ENCODE measurements at regions not wholly inside any gene's neighbourhood (a gene's known extent, or its start where the extent isn't known, plus 50 kb on each side); places are given as distances from the start of the nearest gene placed in this dataset.

DNA sequence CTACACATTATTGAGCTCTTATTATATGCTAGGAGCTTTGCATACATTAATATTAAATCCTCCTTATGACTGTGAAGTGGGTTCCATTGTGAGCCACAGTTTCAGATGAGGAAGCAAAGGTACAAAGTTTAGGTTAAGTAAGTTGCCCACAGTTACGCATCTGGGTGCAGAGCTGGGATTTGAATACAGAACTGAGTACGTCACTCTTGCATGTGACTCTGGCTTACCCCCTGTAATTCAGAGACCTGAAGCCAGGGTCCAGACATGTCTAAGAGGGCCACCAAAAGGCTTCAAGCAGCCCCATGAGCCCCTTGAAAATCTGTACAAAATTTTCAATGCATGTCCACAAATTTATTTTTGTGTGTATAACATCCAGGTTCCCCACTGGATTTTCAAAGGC, 71.8 kb downstream of the KLF15 start:
- TF ChIP-seq, protein P1, sequence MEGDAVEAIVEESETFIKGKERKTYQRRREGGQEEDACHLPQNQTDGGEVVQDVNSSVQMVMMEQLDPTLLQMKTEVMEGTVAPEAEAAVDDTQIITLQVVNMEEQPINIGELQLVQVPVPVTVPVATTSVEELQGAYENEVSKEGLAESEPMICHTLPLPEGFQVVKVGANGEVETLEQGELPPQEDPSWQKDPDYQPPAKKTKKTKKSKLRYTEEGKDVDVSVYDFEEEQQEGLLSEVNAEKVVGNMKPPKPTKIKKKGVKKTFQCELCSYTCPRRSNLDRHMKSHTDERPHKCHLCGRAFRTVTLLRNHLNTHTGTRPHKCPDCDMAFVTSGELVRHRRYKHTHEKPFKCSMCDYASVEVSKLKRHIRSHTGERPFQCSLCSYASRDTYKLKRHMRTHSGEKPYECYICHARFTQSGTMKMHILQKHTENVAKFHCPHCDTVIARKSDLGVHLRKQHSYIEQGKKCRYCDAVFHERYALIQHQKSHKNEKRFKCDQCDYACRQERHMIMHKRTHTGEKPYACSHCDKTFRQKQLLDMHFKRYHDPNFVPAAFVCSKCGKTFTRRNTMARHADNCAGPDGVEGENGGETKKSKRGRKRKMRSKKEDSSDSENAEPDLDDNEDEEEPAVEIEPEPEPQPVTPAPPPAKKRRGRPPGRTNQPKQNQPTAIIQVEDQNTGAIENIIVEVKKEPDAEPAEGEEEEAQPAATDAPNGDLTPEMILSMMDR (conservative IDR thresholded peaks at IDR 0.05; ENCODE audit: low read depth, low read length): no peak
- no peak for TF ChIP-seq EZH2 (IDR thresholded peaks at IDR 0.05; ENCODE audit: borderline replicate concordance, low read depth, low read length, poor library complexity, severe bottlenecking)

Measured in A673 (cell line).